HG02571 (cell line): ENCODE measurements at regions not wholly inside any gene's neighbourhood (a gene's known extent, or its start where the extent isn't known, plus 50 kb on each side); places are given as distances from the start of the nearest gene placed in this dataset.

Experiments
- ATAC-seq: cut with Tn5 transposase; IDR thresholded peaks from one replicate; pipeline ENCODE4 v1.9.1; 2021; ENCODE audit warnings: mild to moderate bottlenecking, moderate library complexity; ENCODE audit not compliant: unreplicated experiment

GRCh38 chr6:14250573-14250972 is 133.0 kb downstream of the CD83 start:
- ATAC-seq = no peak

DNA sequence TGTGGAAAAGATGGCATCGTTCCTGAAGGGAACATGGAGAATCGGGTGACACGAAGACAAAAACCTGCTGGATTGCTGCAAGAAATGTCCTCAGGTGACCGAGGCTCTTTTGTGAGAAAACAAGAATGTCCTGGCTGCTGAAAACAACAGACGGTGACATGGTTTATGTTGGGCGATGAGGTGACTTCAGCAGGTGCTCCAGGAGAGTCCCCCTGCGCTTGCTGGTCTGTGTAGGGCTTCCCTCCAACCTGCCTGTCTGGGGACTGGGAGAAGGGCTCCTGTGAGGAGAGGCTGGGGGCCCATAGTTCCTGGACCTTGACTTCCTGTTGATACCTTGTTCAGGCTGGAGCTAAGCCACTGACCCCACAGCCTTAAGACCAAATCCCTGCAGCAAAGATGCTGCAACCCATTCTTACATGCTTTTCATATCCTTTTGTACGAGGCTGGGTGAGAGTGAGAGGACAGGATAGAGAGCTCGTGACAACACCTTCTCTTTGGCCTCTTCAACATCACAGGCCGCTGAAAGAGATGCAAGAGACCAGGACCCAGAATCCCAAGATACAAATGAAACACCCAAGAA is 134.8 kb downstream of the CD83 start:
- no peak for ATAC-seq

DNA sequence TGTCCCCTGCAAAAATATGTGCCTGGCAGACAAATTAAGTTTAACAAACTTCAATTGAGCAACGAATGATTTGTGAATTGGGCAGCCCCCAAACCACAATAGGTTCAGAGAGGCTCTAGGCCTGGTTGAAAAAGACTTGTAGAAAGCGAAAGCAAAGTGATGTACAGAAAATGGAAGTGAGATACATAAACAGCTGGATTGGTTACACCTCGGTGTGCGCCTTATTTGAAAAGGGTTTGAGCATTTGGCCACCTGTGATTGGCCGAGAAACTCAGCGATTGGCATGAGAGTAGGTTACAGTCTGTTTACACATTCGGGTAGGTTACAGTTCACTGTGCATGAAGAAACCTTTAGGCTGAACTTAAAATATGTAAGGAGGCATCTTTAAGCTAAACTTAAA is 136.9 kb downstream of the CD83 start:
- peak; percentile 70 for ATAC-seq

DNA sequence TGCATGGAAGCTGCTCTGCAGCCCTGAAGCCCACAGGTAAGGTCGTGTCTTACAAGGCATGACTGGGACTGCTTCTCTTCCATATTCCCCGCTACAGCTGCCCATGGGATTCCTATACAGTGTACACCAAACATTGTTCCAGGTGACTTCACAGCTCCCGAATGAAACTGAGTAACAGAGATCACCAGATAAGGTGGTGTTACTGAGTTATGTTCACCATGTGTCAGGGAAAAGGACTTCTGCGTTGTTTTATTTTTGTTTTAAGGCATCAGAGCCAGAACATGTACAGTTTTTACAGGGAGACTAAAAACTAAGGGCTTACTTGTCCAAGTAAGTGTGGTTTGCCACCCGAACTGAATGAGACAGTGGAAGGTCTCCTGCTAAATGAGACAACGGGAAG is 138.3 kb downstream of the CD83 start:
- no peak for ATAC-seq

DNA sequence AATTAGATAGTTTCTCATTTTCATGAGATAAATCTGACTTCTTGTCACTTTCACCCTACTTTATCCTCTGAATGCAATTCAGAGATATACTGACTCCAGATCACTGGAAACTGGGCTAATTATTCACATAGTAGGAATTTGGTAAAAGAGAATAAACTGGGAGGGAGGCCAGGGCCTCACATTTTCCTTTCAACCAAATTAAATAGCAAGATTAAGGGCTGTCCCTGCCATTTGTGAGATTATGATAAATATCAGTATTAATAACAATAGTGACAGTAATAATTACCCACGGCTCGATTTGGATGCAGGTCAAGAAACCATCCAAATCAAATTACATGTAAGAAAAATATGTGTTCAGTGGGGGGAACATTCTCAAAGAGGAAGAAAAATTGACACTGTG is 140.5 kb downstream of the CD83 start:
- no peak for ATAC-seq

DNA sequence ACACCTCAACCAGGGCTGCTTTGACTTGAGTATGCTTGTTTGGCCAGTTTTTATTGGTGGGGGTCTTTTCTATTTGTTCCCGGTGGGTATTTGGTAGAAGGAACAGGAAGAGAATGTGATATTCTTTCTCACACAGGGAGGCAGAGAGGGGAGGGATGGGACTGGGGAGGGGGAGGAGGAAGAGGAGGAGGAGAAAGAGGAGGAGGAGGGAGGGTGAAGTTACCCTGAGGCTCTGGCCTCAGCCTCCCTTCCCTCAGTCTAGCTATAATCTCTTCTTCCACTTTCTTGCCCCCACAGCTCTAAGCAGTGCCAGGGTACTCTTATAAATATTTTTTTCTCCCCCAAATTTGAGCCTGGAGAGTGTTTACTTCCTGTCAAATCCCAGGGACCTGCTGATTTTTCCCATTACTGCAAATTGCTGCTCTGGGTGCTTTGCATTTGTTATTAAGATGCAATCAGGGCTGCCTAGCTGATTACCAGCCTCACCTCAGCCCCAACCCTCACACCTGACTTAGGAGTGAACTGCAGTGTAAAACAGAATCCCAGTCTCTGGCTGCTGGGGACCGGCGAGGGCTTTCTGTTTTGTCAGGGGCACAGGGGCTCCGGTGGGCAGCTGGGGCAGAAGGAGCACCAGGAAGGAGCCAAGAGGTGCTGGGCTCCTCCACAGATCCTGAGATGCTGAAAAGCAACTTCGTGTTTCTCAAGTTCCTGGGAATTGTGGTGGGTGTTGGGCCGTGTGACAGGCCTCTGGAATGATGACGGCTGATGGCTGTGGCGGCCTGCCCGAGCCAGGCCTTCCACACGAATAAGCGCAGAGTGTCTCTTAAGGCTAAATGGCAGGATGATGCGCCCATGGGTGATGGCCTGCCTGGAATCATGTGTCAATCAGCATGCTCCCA is 141.4 kb downstream of the CD83 start:
- no peak for ATAC-seq

DNA sequence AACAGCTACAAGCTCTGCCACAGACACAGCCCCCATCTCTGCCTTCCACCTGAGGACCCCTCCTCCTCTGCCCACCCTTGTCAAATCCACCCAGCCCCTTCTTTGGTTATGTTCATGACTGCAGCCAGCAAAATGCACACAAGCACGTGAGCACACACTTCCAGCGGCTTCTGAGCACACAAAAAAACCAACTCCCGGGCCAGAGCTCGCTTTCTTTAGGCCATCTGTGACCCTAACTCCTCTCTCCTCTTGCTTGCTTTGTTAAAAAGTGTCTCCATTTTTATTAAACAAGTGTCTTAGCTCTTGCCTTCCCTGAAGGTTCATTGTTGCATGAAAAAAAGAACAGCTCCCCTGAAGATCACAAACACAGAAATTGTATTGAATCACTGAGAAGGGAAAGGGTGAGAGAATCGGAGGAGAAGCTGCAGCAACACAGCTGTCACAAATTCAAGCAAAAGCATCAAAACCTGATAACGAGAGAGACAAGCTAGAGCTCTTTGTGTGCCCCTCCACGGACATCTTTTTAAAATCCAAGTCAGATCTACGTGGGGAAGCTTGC is 142.1 kb downstream of the CD83 start:
- no peak for ATAC-seq

DNA sequence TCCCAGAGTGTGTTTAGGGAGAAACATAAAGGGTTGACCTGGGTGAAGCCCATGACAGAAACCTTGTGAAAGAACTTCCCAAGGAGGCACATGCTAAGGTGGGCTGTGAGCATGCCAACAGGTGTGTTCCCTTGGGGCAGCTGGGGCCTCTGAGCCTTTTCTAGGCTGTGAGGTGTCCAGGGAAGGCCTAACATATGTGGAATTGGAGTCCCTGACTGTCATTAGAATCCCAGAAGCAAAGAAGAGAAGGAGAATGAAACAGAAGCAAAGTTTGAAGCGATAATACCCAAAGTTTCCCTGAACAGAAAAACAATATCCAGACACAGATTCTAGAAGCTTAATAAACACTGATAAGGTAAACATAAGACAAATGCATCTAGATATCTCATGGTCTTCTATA is 143.3 kb downstream of the CD83 start:
- ATAC-seq = no peak

GRCh38 chr6:14263881-14264424 is 146.4 kb downstream of the CD83 start:
- ATAC-seq = no peak

DNA sequence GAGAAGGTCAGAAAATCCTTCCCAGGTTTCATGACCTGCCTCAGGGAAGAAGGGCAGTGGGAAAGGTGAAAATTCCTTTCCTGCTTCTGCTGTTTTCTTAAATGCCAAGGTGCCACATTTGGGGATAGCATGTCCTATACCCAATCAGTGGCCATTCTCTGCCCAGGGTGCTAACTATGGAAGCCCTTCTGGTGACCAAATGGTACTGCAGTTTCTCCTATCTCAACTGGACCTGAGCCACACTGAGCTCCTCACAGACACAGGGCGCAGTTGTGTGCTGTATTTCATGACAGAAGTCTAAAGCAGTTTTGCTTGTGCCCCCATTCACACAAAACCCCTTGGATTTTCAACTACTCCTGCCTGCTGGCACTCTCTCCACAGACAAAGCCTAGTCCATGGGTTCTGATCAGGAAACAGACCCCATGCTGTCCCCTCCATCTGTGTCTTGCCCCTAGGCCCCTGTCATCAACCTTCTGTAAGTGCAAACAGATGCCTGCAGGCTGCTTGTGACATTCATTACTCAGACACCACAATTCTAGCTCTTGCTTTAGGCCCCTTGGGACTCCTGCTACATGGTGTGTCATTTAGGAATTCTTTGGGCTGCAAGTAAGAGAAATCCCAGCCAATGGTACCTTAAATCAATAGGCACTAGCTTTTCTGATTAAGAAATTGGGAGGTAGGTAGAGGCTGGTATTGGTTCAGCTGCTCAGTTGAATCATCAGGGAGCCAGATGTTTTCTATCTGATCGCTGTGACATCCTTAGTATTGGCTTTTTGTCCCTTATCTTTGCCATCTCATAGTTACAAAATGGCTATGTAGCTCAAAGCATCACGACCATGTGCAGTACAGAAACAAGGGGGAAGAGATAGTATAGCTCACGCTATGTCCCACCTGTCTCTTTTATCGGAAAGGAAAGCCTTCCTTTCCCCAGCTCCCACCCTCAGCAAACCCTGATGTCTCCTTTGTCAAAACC is 147.8 kb downstream of the CD83 start:
- ATAC-seq = no peak

GRCh38 chr6:14266266-14266665 is 148.7 kb downstream of the CD83 start:
- no peak for ATAC-seq

- ATAC-seq = no peak
These were observed 150.5 kb downstream of the CD83 start for GRCh38 chr6:14267885-14268660.

- ATAC-seq = no peak
These were observed 151.9 kb downstream of the CD83 start for GRCh38 chr6:14269436-14269835.

DNA sequence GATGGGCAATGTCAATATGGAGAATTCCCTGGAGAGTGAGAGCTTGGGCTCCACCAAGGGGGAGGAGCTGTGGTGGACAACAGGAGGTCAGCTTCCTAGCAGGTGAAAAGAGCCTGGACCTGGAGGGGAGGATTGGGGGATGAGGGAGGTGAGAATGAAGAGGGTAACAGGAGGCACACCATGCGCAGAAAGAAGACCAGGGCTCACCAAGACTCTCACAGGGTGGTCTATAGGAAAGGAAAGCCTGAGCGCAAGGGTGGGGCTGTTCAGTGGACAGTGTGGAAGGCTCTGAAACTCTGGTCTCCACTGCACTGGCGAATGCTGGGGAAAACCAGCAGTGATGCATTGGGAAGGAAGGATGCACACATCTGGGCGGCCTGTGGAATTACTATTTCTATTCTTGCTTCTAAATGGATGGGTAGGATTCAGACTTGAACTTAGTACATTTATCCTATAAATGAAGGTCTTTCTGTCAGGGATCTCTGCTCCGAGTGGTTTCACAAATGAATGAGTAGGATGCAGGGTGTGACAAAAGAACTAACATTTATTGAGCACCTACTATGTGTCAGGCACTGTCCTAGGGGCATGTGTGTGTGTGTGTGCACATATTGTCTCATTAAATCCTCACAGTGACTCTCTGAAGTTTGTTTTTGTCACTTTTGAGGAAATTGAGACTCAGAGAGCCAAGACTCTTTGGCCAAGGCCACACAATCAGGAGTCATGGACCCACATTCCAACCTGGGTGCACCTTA is 152.7 kb downstream of the CD83 start:
- ATAC-seq = no peak

GRCh38 chr6:14270925-14271788 is 153.6 kb downstream of the CD83 start:
- ATAC-seq = no peak

- no peak for ATAC-seq
These were observed 154.5 kb downstream of the CD83 start for GRCh38 chr6:14271789-14272736.

DNA sequence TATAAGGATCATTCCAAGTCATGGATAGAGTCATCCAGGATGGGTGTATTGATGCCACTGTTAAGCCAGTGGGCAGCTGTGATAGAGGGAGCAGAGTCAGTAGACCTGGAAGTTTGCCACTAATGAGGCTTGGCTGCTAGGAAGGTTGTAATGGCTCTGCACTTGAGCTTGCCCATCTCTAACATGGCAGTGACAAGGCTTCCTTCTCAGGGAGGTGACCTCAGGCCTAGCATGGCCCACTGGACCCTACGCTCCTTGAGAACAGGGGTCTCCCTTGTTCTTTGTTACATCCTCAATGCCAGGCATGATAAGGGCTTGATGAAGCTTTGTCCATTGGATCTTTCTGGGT is 155.1 kb downstream of the CD83 start:
- ATAC-seq = no peak
